H1 (cell line): ENCODE measurements at regions not wholly inside any gene's neighbourhood (a gene's known extent, or its start where the extent isn't known, plus 50 kb on each side); places are given as distances from the start of the nearest gene placed in this dataset.

Experiments used
- CTCF ChIA-PET: fragments of 300-600 bp; sonication (Branson Sonifier 250); formaldehyde crosslinking; loops from one replicate; lab custom pipeline; 2021; ENCODE audit not compliant: partially characterized antibody; lab: Charles Lee
- POLR2A ChIA-PET: fragments of 300-600 bp; sonication (Branson Sonifier 250); formaldehyde crosslinking; loops from one replicate; lab custom pipeline; 2021; ENCODE audit warnings: inconsistent platforms; ENCODE audit not compliant: partially characterized antibody; lab: Charles Lee
- DNase-seq, 2 experiments: peaks; one replicate each; pipeline versions ENCODE4 v3.0.0 to v3.0.0-alpha.2; 2010 to 2022; ENCODE audit warnings: low spot score in 2 of 2, low read depth in 1 of 2, mixed read lengths in 1 of 2
- FAIRE-seq: peaks from 2 replicates; lab custom pipeline; 2011; peaks lifted over from hg19 to GRCh38; lab: Jason Lieb, UNC
- H2AFZ ChIP-seq: 2 replicates; pipeline ENCODE4 v1.8.1; 2012; ENCODE audit warnings: low read length, inconsistent platforms
- H2AK5ac ChIP-seq: 2 replicates; pipeline ENCODE4 v1.6.1; 2013; ENCODE audit warnings: low read depth, low read length
- H2BK120ac ChIP-seq: replicated peaks from 2 replicates; pipeline ENCODE3; 2013; ENCODE audit warnings: low read depth, low read length, inconsistent platforms
- H2BK12ac ChIP-seq: 2 replicates; pipeline ENCODE4 v1.6.1; 2013; ENCODE audit warnings: low read depth, low read length
- H2BK15ac ChIP-seq: 2 replicates; pipeline ENCODE4 v1.6.1; 2013; ENCODE audit warnings: low read length
- H2BK20ac ChIP-seq: 2 replicates; pipeline ENCODE4 v1.6.1; 2013; ENCODE audit warnings: low read length
- H2BK5ac ChIP-seq: 2 replicates; pipeline ENCODE4 v1.6.1; 2013; ENCODE audit warnings: low read depth, low read length
- H3K14ac ChIP-seq: 2 replicates; pipeline ENCODE4 v1.6.1; 2013; ENCODE audit warnings: inconsistent platforms; ENCODE audit not compliant: insufficient read length
- H3K18ac ChIP-seq: 2 replicates; pipeline ENCODE4 v1.6.1; 2013; ENCODE audit warnings: low read length; ENCODE audit errors: extremely low read depth
- H3K23ac ChIP-seq: 2 replicates; pipeline ENCODE4 v1.6.1; 2013; ENCODE audit warnings: inconsistent platforms; ENCODE audit not compliant: insufficient read length
- H3K23me2 ChIP-seq: 2 replicates; pipeline ENCODE4 v1.6.1; 2013; ENCODE audit warnings: low read depth, low read length
- H3K27ac ChIP-seq: 2 replicates; pipeline ENCODE4 v1.6.1; 2011; ENCODE audit warnings: low read depth, low read length, inconsistent platforms
- H3K27me3 ChIP-seq, 4 experiments: replicated peaks in 1 of 4; 1 replicate in 1 of 4; 2 replicates in 3 of 4; pipeline versions ENCODE4 v1.6.1 to v1.8.1; 2011 to 2013; ENCODE audit warnings: low read length in 3 of 4, mild to moderate bottlenecking in 3 of 4, inconsistent platforms in 2 of 4, mixed read lengths in 2 of 4, moderate library complexity in 1 of 4; ENCODE audit not compliant: control insufficient read depth in 3 of 4, insufficient read depth in 3 of 4; ENCODE audit errors: extremely low read depth in 1 of 4
- H3K36me3 ChIP-seq, 4 experiments: 2 replicates each; pipeline versions ENCODE4 v1.6.1 to v1.8.1; 2011 to 2013; ENCODE audit warnings: mild to moderate bottlenecking in 4 of 4, low read length in 3 of 4, moderate library complexity in 2 of 4, control low read depth in 1 of 4, inconsistent platforms in 1 of 4; ENCODE audit not compliant: insufficient read depth in 4 of 4, control insufficient read depth in 2 of 4
- H3K4ac ChIP-seq: replicated peaks from 2 replicates; pipeline ENCODE3; 2013; ENCODE audit warnings: low read length, low read depth, mixed read lengths, inconsistent platforms; ENCODE audit not compliant: insufficient read length
- H3K4me1 ChIP-seq, 4 experiments: replicated peaks in 1 of 4; 1 replicate in 1 of 4; 2 replicates in 3 of 4; pipeline versions ENCODE4 v1.6.1 to v1.8.1; 2011 to 2013; ENCODE audit warnings: low read length in 3 of 4, inconsistent platforms in 2 of 4, mixed read lengths in 1 of 4; ENCODE audit not compliant: insufficient read depth in 4 of 4, control insufficient read depth in 3 of 4
- H3K4me2 ChIP-seq, 2 experiments: 2 replicates each; pipeline versions ENCODE4 v1.6.1 to v1.8.1; 2011 to 2013; ENCODE audit warnings: low read depth in 2 of 2, low read length in 2 of 2, control low read depth in 1 of 2, inconsistent platforms in 1 of 2, mild to moderate bottlenecking in 1 of 2; ENCODE audit not compliant: insufficient read depth in 1 of 2
- H3K4me3 ChIP-seq, 4 experiments: fragments of 200-600, 300-600 bp in 1 of 4; sonication (generic), shearing (Covaris generic), sonication (Bioruptor Twin) in 1 of 4; 2 replicates each; pipeline versions ENCODE4 v1.5.1 to v1.8.1; 2011 to 2016; ENCODE audit warnings: low read length in 4 of 4, low read depth in 3 of 4, control low read depth in 2 of 4, inconsistent platforms in 2 of 4, mild to moderate bottlenecking in 2 of 4, mixed read lengths in 1 of 4, moderate library complexity in 1 of 4; ENCODE audit not compliant: insufficient read depth in 2 of 4; ENCODE audit errors: extremely low read depth in 1 of 4
- H3K56ac ChIP-seq: replicated peaks from 2 replicates; pipeline ENCODE3; 2013; ENCODE audit warnings: low read depth, mild to moderate bottlenecking, mixed read lengths, low read length, inconsistent platforms; ENCODE audit not compliant: insufficient read length
- H3K79me1 ChIP-seq: 2 replicates; pipeline ENCODE4 v1.6.1; 2013; ENCODE audit warnings: low read depth, low read length, control low read depth
- H3K79me2 ChIP-seq, 2 experiments: 2 replicates each; pipeline versions ENCODE4 v1.6.1 to v1.8.1; 2012 to 2013; ENCODE audit warnings: low read length in 2 of 2, mild to moderate bottlenecking in 2 of 2, inconsistent platforms in 1 of 2; ENCODE audit not compliant: insufficient read depth in 2 of 2, control insufficient read depth in 1 of 2
- H3K9ac ChIP-seq, 4 experiments: replicated peaks in 1 of 4; 1 replicate in 1 of 4; 2 replicates in 3 of 4; pipeline versions ENCODE4 v1.6.1 to v1.8.1; 2011 to 2013; ENCODE audit warnings: low read depth in 3 of 4, low read length in 3 of 4, control low read depth in 2 of 4, mild to moderate bottlenecking in 2 of 4, moderate library complexity in 2 of 4, inconsistent platforms in 1 of 4; ENCODE audit errors: extremely low read depth in 1 of 4
- H3K9me3 ChIP-seq, 2 experiments: 2 replicates each; pipeline versions ENCODE4 v1.6.1 to v1.8.1; 2012 to 2013; ENCODE audit warnings: mild to moderate bottlenecking in 2 of 2, moderate library complexity in 2 of 2, control low read depth in 1 of 2, inconsistent platforms in 1 of 2, low read depth in 1 of 2, low read length in 1 of 2, mixed read lengths in 1 of 2; ENCODE audit not compliant: insufficient read depth in 2 of 2
- H4K20me1 ChIP-seq, 2 experiments: replicated peaks in 1 of 2; 2 replicates each; pipeline versions ENCODE3 to v1.8.1; 2011 to 2013; ENCODE audit warnings: inconsistent platforms in 2 of 2, low read length in 2 of 2, mild to moderate bottlenecking in 1 of 2; ENCODE audit not compliant: insufficient read depth in 2 of 2, control insufficient read depth in 1 of 2
- H4K5ac ChIP-seq: 2 replicates; pipeline ENCODE4 v1.6.1; 2013; ENCODE audit warnings: low read length, low read depth, mixed read lengths, inconsistent platforms; ENCODE audit not compliant: insufficient read length
- H4K8ac ChIP-seq: 2 replicates; pipeline ENCODE4 v1.8.0; 2013; ENCODE audit warnings: mild to moderate bottlenecking, moderate library complexity, low read length, inconsistent platforms; ENCODE audit not compliant: insufficient read depth; ENCODE audit errors: extremely low read depth
- H4K91ac ChIP-seq: replicated peaks from 2 replicates; pipeline ENCODE3; 2013; ENCODE audit warnings: low read length, mixed read lengths, inconsistent platforms; ENCODE audit not compliant: insufficient read length
- CHD1 ChIP-seq: IDR thresholded peaks from 2 replicates; pipeline ENCODE4 v1.6.1; 2012; ENCODE audit warnings: low read depth, low read length, improper control_type of control experiment
- GABPA ChIP-seq: IDR thresholded peaks from 2 replicates; pipeline ENCODE4 v1.6.1; 2011; ENCODE audit warnings: mild to moderate bottlenecking, low read length, moderate library complexity, borderline replicate concordance; ENCODE audit not compliant: insufficient read depth
- HDAC6 ChIP-seq: IDR thresholded peaks from one replicate; pipeline ENCODE4 v1.7.1; 2012; ENCODE audit warnings: low read depth, mild to moderate bottlenecking, inconsistent platforms, low read length, moderate library complexity
- PHF8 ChIP-seq: fragments of 200-600 bp; sonication (generic); conservative IDR thresholded peaks from 2 replicates; pipeline ENCODE4 v1.7.1; 2012; ENCODE audit warnings: low read depth, mild to moderate bottlenecking, inconsistent platforms, low read length, moderate library complexity
- TAF1 ChIP-seq: IDR thresholded peaks from 2 replicates; pipeline ENCODE4 v1.6.1; 2011; ENCODE audit warnings: mild to moderate bottlenecking, low read depth, low read length
- USF2 ChIP-seq: IDR thresholded peaks from 2 replicates; pipeline ENCODE4 v1.6.1; 2011; ENCODE audit warnings: low read length, improper control_type of control experiment
- WGBS, 2 experiments: shearing (Covaris generic) in 1 of 2; methylation state at CpG; one replicate each; pipeline versions ENCODE4 v1.1.6 to v1.1.7; 2013 to 2015; ENCODE audit warnings: low lambda C conversion rate in 2 of 2, mixed read lengths in 2 of 2, inconsistent platforms in 1 of 2, low coverage in 1 of 2, missing lambda C conversion rate in 1 of 2; ENCODE audit not compliant: insufficient replicate concordance in 2 of 2, insufficient coverage in 1 of 2, insufficient read length in 1 of 2; ENCODE audit errors: extremely low coverage in 1 of 2, missing lambda C conversion rate in 1 of 2; 5-methylcytosine and 5-hydroxymethylcytosine counted together

GRCh38 chr6:6524951-6525350 lies 63.6 kb upstream of the LY86 start:
- H3K56ac ChIP-seq = no peak overlapping the region
- no peak for DNase-seq
- ChIA-PET POLR2A (no interaction called here), CTCF (interaction anchor here (1.4 kb wide), 1 partner anchor 24 kb away, joined by 5 read pairs; no protein-coding TSS in a partner anchor)
- no peaks in the 10 kb centered on the region for H3K79me2 ChIP-seq
- no peaks in the 10 kb centered on the region for H4K20me1 ChIP-seq
- H2BK15ac ChIP-seq = no peak overlapping the region
- no peak overlapping the region for H3K4me2 ChIP-seq
- no peak overlapping the region for H3K4me3 ChIP-seq
- H2AFZ ChIP-seq = no peak overlapping the region
- no peaks in the 10 kb centered on the region for H3K36me3 ChIP-seq
- H3K14ac ChIP-seq = no peak overlapping the region
- no peak overlapping the region for H3K18ac ChIP-seq
- no peak overlapping the region for H3K23ac ChIP-seq
- no peaks in the 10 kb centered on the region; a peak in 2 of 7 replicates for H3K27me3 ChIP-seq
- no peaks in the 10 kb centered on the region for H3K9me3 ChIP-seq
- no peak overlapping the region for H4K91ac ChIP-seq
- H2BK5ac ChIP-seq = no peak overlapping the region
- H3K23me2 ChIP-seq = no peaks in the 10 kb centered on the region
- no peak overlapping the region for H2BK20ac ChIP-seq
- H4K8ac ChIP-seq = no peak overlapping the region
- H4K5ac ChIP-seq = no peak overlapping the region
- no peak overlapping the region for H3K27ac ChIP-seq
- no peaks in the 10 kb centered on the region for H3K4me1 ChIP-seq
- no peak overlapping the region for H2AK5ac ChIP-seq
- H3K79me1 ChIP-seq = no peaks in the 10 kb centered on the region
- H2BK12ac ChIP-seq = no peak overlapping the region
- no peak overlapping the region for H3K9ac ChIP-seq
- no peak overlapping the region for H2BK120ac ChIP-seq
- no peak for FAIRE-seq
- WGBS, 2 experiments = 86% methylated on average over 3 of the region's 3 CpGs; no CpG with 5 or more reads in 1 of the 2 experiments
- H3K4ac ChIP-seq = no peak overlapping the region
- no peak for TF ChIP-seq TAF1
- no peak for TF ChIP-seq PHF8
- no peak for TF ChIP-seq HDAC6
- TF ChIP-seq CHD1 = no peak
- TF ChIP-seq USF2 = no peak
- no peak for TF ChIP-seq GABPA
